Breast epithelium (tissue), 4 donors: ENCODE measurements at regions not wholly inside any gene's neighbourhood (a gene's known extent, or its start where the extent isn't known, plus 50 kb on each side); places are given as distances from the start of the nearest gene placed in this dataset.
"Not testable (repeated sequence)": the region's sequence is repeated elsewhere in the genome, so short reads cannot be mapped to it uniquely, and the experiment has no call there.

Experiments used
- DNase-seq, 2 donors: peaks; one replicate each; pipeline ENCODE4 v3.0.0-alpha.2; 2019; ENCODE audit warnings: low spot score in 2 of 2
- H3K27ac ChIP-seq, 2 donors: fragments of 200-600 bp; sonication (generic) in 1 of 2; one replicate each; pipeline ENCODE4 v1.5.1; 2016 to 2019; ENCODE audit warnings: mild to moderate bottlenecking in 1 of 2
- H3K27me3 ChIP-seq, 2 donors: fragments of 200-600 bp; sonication (generic) in 1 of 2; one replicate each; pipeline versions ENCODE4 v1.5.1 to v1.6.0; 2017 to 2019; ENCODE audit warnings: control low read depth in 1 of 2, mild to moderate bottlenecking in 1 of 2
- H3K36me3 ChIP-seq: fragments of 200-600 bp; one replicate; pipeline ENCODE4 v1.5.1; 2019
- H3K4me1 ChIP-seq, 2 donors: fragments of 200-600 bp; sonication (generic); one replicate each; pipeline ENCODE4 v1.5.1; 2016 to 2019; ENCODE audit warnings: control low read depth in 1 of 2
- H3K4me3 ChIP-seq, 3 donors: fragments of 200-600 bp; sonication (generic); 1 replicate in 2 of 3; 2 replicates in 1 of 3; pipeline ENCODE4 v1.5.1; 2016 to 2019; ENCODE audit warnings: mild to moderate bottlenecking in 3 of 3, moderate library complexity in 2 of 3
- H3K9me3 ChIP-seq, 2 donors: fragments of 200-600 bp; sonication (generic) in 1 of 2; one replicate each; pipeline ENCODE4 v1.5.1; 2016 to 2019; ENCODE audit warnings: control low read depth in 1 of 2
- CTCF ChIP-seq, 3 donors: fragments of 450-650 bp; IDR thresholded peaks; one replicate each; pipeline ENCODE4 v1.5.1; 2016 to 2017; ENCODE audit warnings: antibody characterized with exemption in 3 of 3, mild to moderate bottlenecking in 3 of 3, moderate library complexity in 3 of 3
- POLR2A ChIP-seq: fragments of 450-650 bp; IDR thresholded peaks from one replicate; pipeline ENCODE4 v1.6.1; 2016; ENCODE audit warnings: antibody characterized with exemption, mild to moderate bottlenecking, moderate library complexity
- POLR2AphosphoS5 ChIP-seq, 3 donors: sonication (generic); formaldehyde crosslinking; IDR thresholded peaks; one replicate each; pipeline ENCODE4 v1.6.1; 2017; ENCODE audit warnings: antibody characterized with exemption in 3 of 3
- intact Hi-C: fragments of 100-400 bp; cut with DNase I; formaldehyde crosslinking; loops from one replicate; pipeline ENCODE4 v1.15.1; 2023; ENCODE audit warnings: low total_unique reads

- DNase-seq = no peak
- peaks cover 0 to 31% of the 10 kb centered on the region in 2 donors for H3K27me3 ChIP-seq
- H3K9me3 ChIP-seq = peaks cover 0 to 4% of the 10 kb centered on the region in 2 donors
- H3K4me1 ChIP-seq = no peaks in the 10 kb centered on the region
- H3K27ac ChIP-seq = no peak overlapping the region
- H3K4me3 ChIP-seq = no peak overlapping the region
- no peak for TF ChIP-seq CTCF (IDR thresholded peaks at IDR 0.05)
- intact Hi-C loops = no loop called here
- H3K36me3 ChIP-seq = no peaks in the 10 kb centered on the region
Observed at GRCh38 chr7:131762753-131763152, 206.3 kb upstream of the PODXL start.

- H3K27me3 ChIP-seq, H3K4me3 ChIP-seq, H3K36me3 ChIP-seq, H3K4me1 ChIP-seq, H3K27ac ChIP-seq, H3K9me3 ChIP-seq, intact Hi-C loops, DNase-seq: not testable (repeated sequence)
Observed at GRCh38 chr7:131755801-131756200, 199.4 kb upstream of the PODXL start.

- no peak for DNase-seq
- H3K9me3 ChIP-seq = no peaks in the 10 kb centered on the region
- peaks cover 0 to 5% of the 10 kb centered on the region in 2 donors for H3K27me3 ChIP-seq
- intact Hi-C loops = no loop called here
- H3K4me3 ChIP-seq = no peak overlapping the region
- H3K27ac ChIP-seq = no peak overlapping the region
- TF ChIP-seq POLR2AphosphoS5 (IDR thresholded peaks at IDR 0.05) (no peak), POLR2A (no peak), CTCF (IDR thresholded peaks at IDR 0.05) (no peak)
- H3K4me1 ChIP-seq = no peaks in the 10 kb centered on the region
- no peaks in the 10 kb centered on the region for H3K36me3 ChIP-seq
Observed at GRCh38 chr7:131753620-131754222, 197.3 kb upstream of the PODXL start.

- Histone ChIP-seq H3K9me3 (no peaks in the 10 kb centered on the region), H3K36me3 (no peaks in the 10 kb centered on the region), H3K4me1 (no peaks in the 10 kb centered on the region), H3K27ac (no peak overlapping the region), H3K4me3 (no peak overlapping the region), H3K27me3 (no peaks in the 10 kb centered on the region)
- no peak for DNase-seq
- TF ChIP-seq POLR2A = no peak
- TF ChIP-seq CTCF (IDR thresholded peaks at IDR 0.05) = no peak
- TF ChIP-seq POLR2AphosphoS5 (IDR thresholded peaks at IDR 0.05) = no peak
- intact Hi-C loops = no loop called here
Observed at GRCh38 chr7:131747658-131748232, 191.3 kb upstream of the PODXL start.

- H3K36me3 ChIP-seq = no peaks in the 10 kb centered on the region
- H3K27ac ChIP-seq = no peak overlapping the region
- no peak overlapping the region for H3K4me3 ChIP-seq
- no peaks in the 10 kb centered on the region for H3K9me3 ChIP-seq
- no peak for DNase-seq
- H3K4me1 ChIP-seq = no peaks in the 10 kb centered on the region
- H3K27me3 ChIP-seq = peaks cover 0 to 10% of the 10 kb centered on the region in 2 donors
- TF ChIP-seq POLR2A (no peak), CTCF (IDR thresholded peaks at IDR 0.05) (no peak), POLR2AphosphoS5 (IDR thresholded peaks at IDR 0.05) (no peak)
- intact Hi-C loops = no loop called here
Observed at GRCh38 chr7:131745390-131746248, 189.2 kb upstream of the PODXL start.
